GM10266 (cell line): ENCODE measurements at regions not wholly inside any gene's neighbourhood (a gene's known extent, or its start where the extent isn't known, plus 50 kb on each side); places are given as distances from the start of the nearest gene placed in this dataset.
"Not testable (repeated sequence)": the region's sequence is repeated elsewhere in the genome, so short reads cannot be mapped to it uniquely, and the experiment has no call there.

Experiments
- DNase-seq: peaks from one replicate; pipeline ENCODE4 v3.0.0; 2012; ENCODE audit errors: extremely low spot score
- CTCF ChIP-seq: IDR thresholded peaks from 2 replicates; pipeline ENCODE4 v1.5.1; 2012; ENCODE audit warnings: mild to moderate bottlenecking, low read depth; ENCODE audit not compliant: control insufficient read depth, insufficient read depth; ENCODE audit errors: missing control alignments

- no peak for DNase-seq
- no peak for TF ChIP-seq CTCF
Measured at GRCh38 chr16:65365732-65366715, 244.2 kb upstream of the CDH11 start.

GRCh38 chr16:65356721-65357120, 234.9 kb upstream of the CDH11 start:
- DNase-seq, result not testable (repeated sequence)

- no peak for TF ChIP-seq CTCF
- no peak for DNase-seq
Measured at GRCh38 chr16:65355706-65356105, 233.8 kb upstream of the CDH11 start.

- TF ChIP-seq CTCF, result no peak
- no peak for DNase-seq
Measured at GRCh38 chr16:65353183-65353582, 231.3 kb upstream of the CDH11 start.

- no peak for TF ChIP-seq CTCF
Measured at GRCh38 chr16:65349626-65350025, 227.8 kb upstream of the CDH11 start.

GRCh38 chr16:65343556-65343955, 221.7 kb upstream of the CDH11 start:
- no peak for TF ChIP-seq CTCF
- no peak for DNase-seq

More at GRCh38 chr16:65349626-65350025, 227.8 kb upstream of the CDH11 start:
- DNase-seq, result no peak

- no peak for DNase-seq
- TF ChIP-seq CTCF, result no peak
Measured at GRCh38 chr16:65342231-65342866, 220.5 kb upstream of the CDH11 start.
